T-cell (primary cell): ENCODE measurements at regions not wholly inside any gene's neighbourhood (a gene's known extent, or its start where the extent isn't known, plus 50 kb on each side); places are given as distances from the start of the nearest gene placed in this dataset.

Source experiments
- ATAC-seq, 4 experiments: fragments of 200-7000 bp in 3 of 4; fragments of 150-1000 bp in 1 of 4; cut with Tn5 transposase; replicated peaks in 1 of 4; 1 replicate in 3 of 4; 2 replicates in 1 of 4; pipeline ENCODE4 v1.10.0; 2021; ENCODE audit warnings: moderate library complexity in 3 of 4, mild to moderate bottlenecking in 2 of 4, moderate number of reproducible peaks in 1 of 4
- CTCF ChIA-PET, 2 donors: fragments of 300-600 bp; sonication (Branson Sonifier 250); formaldehyde crosslinking; loops; one replicate each; lab custom pipeline; 2022; ENCODE audit warnings: antibody characterized with exemption in 2 of 2; lab: Charles Lee
- POLR2A ChIA-PET, 2 donors: fragments of 300-600 bp; sonication (Branson Sonifier 250); formaldehyde crosslinking; loops; one replicate each; lab custom pipeline; 2022; ENCODE audit warnings: antibody characterized with exemption in 2 of 2; lab: Charles Lee
- DNase-seq, 35 experiments: peaks; one replicate each; pipeline versions ENCODE4 v3.0.0 to v3.0.0-alpha.2; 2013 to 2023
- H3K27ac ChIP-seq: one replicate; pipeline ENCODE4 v1.5.1; 2013; ENCODE audit warnings: low read length
- H3K27me3 ChIP-seq, 2 experiments: replicated peaks in 1 of 2; 1 replicate in 1 of 2; 2 replicates in 1 of 2; pipeline versions ENCODE4 v1.6.1 to v1.7.0; 2013; ENCODE audit warnings: low read length in 1 of 2, mixed read lengths in 1 of 2; ENCODE audit not compliant: control insufficient read depth in 2 of 2, insufficient read depth in 2 of 2; ENCODE audit errors: extremely low read depth in 1 of 2
- H3K36me3 ChIP-seq, 2 donors: 1 replicate in 1 of 2; 2 replicates in 1 of 2; pipeline versions ENCODE4 v1.6.1 to v1.7.0; 2013; ENCODE audit warnings: low read length in 1 of 2; ENCODE audit not compliant: control insufficient read depth in 2 of 2, insufficient read depth in 1 of 2; ENCODE audit errors: extremely low read depth in 1 of 2
- H3K4me1 ChIP-seq, 2 experiments: 1 replicate in 1 of 2; 2 replicates in 1 of 2; pipeline versions ENCODE4 v1.6.1 to v1.7.0; 2013; ENCODE audit warnings: low read length in 2 of 2, mixed read lengths in 1 of 2; ENCODE audit not compliant: insufficient read depth in 2 of 2, control insufficient read depth in 1 of 2; ENCODE audit errors: extremely low read depth in 1 of 2
- H3K4me3 ChIP-seq, 2 donors: 1 replicate in 1 of 2; 2 replicates in 1 of 2; pipeline versions ENCODE4 v1.5.1 to v1.7.0; 2013; ENCODE audit warnings: mild to moderate bottlenecking in 2 of 2, low read length in 1 of 2, moderate library complexity in 1 of 2; ENCODE audit not compliant: control insufficient read depth in 1 of 2; ENCODE audit errors: extremely low read depth in 1 of 2
- H3K9me3 ChIP-seq: 2 replicates; pipeline ENCODE4 v1.7.0; 2013
- H3K27ac Mint-ChIP-seq, 2 donors: one replicate each; pipeline ENCODE4 v1.8.0; 2020 to 2021; ENCODE audit warnings: mild to moderate bottlenecking in 2 of 2, mixed read lengths in 2 of 2
- H3K27me3 Mint-ChIP-seq, 2 donors: one replicate each; pipeline ENCODE4 v1.8.0; 2021 to 2022; ENCODE audit warnings: mixed read lengths in 2 of 2
- H3K36me3 Mint-ChIP-seq: one replicate; pipeline ENCODE4 v1.8.0; 2021; ENCODE audit warnings: mixed read lengths
- H3K4me1 Mint-ChIP-seq, 3 donors: one replicate each; pipeline ENCODE4 v1.8.0; 2020 to 2022; ENCODE audit warnings: mixed read lengths in 3 of 3, mild to moderate bottlenecking in 1 of 3
- H3K4me3 Mint-ChIP-seq, 3 donors: one replicate each; pipeline ENCODE4 v1.8.0; 2020 to 2022; ENCODE audit warnings: mild to moderate bottlenecking in 3 of 3, mixed read lengths in 3 of 3, moderate library complexity in 3 of 3
- H3K9me3 Mint-ChIP-seq, 3 donors: one replicate each; pipeline ENCODE4 v1.8.0; 2020 to 2022; ENCODE audit warnings: mixed read lengths in 3 of 3
- WGBS: methylation state at CpG from one replicate; pipeline ENCODE4 v1.1.5; 2013; ENCODE audit warnings: missing lambda C conversion rate; ENCODE audit not compliant: insufficient coverage; 5-methylcytosine and 5-hydroxymethylcytosine counted together

DNA sequence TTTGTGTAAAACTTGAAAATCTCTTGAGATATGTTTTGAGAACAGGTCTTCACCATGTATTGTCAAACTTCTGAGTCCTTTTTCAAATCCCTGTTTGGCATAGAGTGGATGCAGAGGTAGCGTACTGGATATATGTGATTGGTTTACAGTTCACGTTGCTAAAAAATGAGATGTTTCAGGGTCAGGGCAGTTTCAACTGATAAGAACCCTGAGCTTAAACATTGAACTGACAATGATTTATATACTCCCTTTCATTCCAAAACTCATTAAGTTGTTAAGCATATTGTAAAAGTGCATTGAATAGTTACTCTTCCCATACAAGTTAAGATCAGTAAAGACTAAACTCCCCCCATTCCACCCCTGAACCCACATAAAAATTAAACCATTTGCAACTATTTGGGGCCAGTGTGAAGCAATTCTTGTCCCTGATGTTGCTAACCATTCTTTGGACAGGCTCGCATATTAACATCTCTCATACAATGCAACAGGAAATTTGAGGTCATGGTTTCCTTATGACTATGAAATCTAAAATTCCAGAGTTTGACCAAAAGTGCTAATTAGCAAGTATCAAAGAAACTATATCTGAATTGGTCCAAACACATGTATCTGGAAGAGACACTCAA, 470.9 kb upstream of the ACVR2A start:
- no peak for DNase-seq
- ChIA-PET CTCF (no interaction called here), POLR2A (no interaction called here)
- no CpG with 5 or more reads among the region's 3 CpGs for WGBS
- no peaks in the 10 kb centered on the region for H3K27me3 Mint-ChIP-seq
- no peak overlapping the region for H3K27ac ChIP-seq
- no peaks in the 10 kb centered on the region for H3K9me3 ChIP-seq
- H3K36me3 ChIP-seq = no peaks in the 10 kb centered on the region
- H3K4me1 Mint-ChIP-seq = peaks cover 0 to 4% (median 3%) of the 10 kb centered on the region in 3 donors
- no peaks in the 10 kb centered on the region for H3K27me3 ChIP-seq
- H3K27ac Mint-ChIP-seq = no peak overlapping the region
- H3K9me3 Mint-ChIP-seq = no peaks in the 10 kb centered on the region
- no peaks in the 10 kb centered on the region for H3K4me1 ChIP-seq
- H3K4me3 Mint-ChIP-seq = no peak overlapping the region
- ATAC-seq = no peak
- H3K36me3 Mint-ChIP-seq = no peaks in the 10 kb centered on the region
- H3K4me3 ChIP-seq = no peak overlapping the region

DNA sequence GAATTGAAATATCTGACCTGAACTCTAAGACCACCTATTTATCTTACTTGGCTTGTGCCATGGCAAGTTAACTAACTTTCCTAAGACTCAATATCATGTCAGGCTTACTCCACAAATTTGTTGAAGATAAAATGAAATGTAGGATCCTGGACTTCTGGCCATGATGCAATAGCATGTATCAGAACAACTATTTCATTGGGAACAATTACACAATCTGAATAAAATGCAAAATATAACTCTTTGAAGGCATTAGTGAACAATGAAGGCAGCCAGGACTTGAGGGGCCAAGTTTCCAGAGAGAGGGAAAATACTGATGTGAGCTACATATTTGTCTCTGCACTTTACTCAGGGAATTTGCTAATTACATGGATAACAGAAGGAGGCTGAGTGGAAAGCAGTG, 476.5 kb upstream of the ACVR2A start:
- no peaks in the 10 kb centered on the region for H3K36me3 ChIP-seq
- no peaks in the 10 kb centered on the region for H3K9me3 ChIP-seq
- Mint-ChIP-seq H3K4me1 (peaks cover 9 to 12% (median 11%) of the 10 kb centered on the region in 3 donors), H3K36me3 (no peaks in the 10 kb centered on the region), H3K27ac (no peak overlapping the region), H3K27me3 (peaks cover 0 to 5% of the 10 kb centered on the region in 2 donors), H3K9me3 (no peaks in the 10 kb centered on the region), H3K4me3 (no peak overlapping the region)
- no peak for ATAC-seq
- DNase-seq = no peak
- peaks cover 0 to 4% of the 10 kb centered on the region in 2 experiments for H3K4me1 ChIP-seq
- POLR2A ChIA-PET = no interaction called here
- H3K4me3 ChIP-seq = no peak overlapping the region
- H3K27ac ChIP-seq = no peak overlapping the region
- no peaks in the 10 kb centered on the region for H3K27me3 ChIP-seq
- CTCF ChIA-PET = no interaction called here

DNA sequence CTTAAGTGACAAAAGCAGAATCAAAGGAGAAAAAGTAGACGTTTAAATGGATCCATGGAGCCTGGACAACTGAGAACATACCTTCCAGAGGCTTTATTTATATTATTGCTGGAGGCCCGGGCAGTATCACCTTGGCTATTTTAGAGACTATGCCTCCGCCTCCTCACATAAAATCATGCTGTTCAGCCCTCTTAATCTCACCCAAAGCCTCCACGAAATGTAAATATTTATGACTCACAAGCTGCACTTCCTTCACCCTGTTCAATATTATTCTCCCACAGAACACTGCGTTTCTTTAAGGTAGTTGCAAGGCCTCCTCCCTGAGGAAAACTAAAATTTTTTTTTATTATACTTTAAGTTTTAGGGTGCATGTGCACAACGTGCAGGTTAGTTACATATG, 478.6 kb upstream of the ACVR2A start:
- Histone ChIP-seq H3K4me1 (peaks cover 0 to 4% of the 10 kb centered on the region in 2 experiments), H3K27ac (no peak overlapping the region), H3K4me3 (no peak overlapping the region), H3K36me3 (no peaks in the 10 kb centered on the region), H3K27me3 (no peaks in the 10 kb centered on the region), H3K9me3 (no peaks in the 10 kb centered on the region)
- DNase-seq (no peak), ATAC-seq (no peak)
- Mint-ChIP-seq H3K27ac (no peak overlapping the region), H3K9me3 (no peaks in the 10 kb centered on the region), H3K36me3 (no peaks in the 10 kb centered on the region), H3K27me3 (peaks cover 0 to 5% of the 10 kb centered on the region in 2 donors), H3K4me1 (peaks cover 9 to 12% (median 10%) of the 10 kb centered on the region in 3 donors), H3K4me3 (no peak overlapping the region)
- POLR2A ChIA-PET = no interaction called here
- no CpG with 5 or more reads among the region's 6 CpGs for WGBS
- CTCF ChIA-PET = no interaction called here

DNA sequence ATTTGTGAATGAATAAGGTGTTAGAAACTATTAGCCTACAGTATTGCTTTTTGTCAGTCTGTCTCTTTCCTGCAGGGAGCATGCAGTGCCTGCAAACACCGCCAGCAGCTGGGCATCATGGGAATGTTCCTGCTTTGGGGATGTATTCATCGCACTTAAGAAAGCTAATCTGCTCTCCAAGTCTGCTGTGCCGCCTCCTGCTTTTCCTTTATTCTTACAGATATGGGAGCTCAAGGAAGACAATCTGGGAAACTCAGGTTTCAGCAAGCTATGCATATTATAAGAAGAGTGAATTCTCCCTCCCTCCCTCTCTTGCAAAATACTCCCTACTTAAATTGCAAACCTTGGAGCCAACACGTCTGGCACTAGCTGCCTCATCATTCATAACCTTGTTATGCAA, 479.2 kb upstream of the ACVR2A start:
- ATAC-seq (no peak), DNase-seq (no peak)
- no peaks in the 10 kb centered on the region for H3K9me3 Mint-ChIP-seq
- H3K4me1 ChIP-seq = peaks cover 0 to 4% of the 10 kb centered on the region in 2 experiments
- ChIA-PET CTCF (interaction anchor here in 1 of 2 donors (0.7 kb wide), 1 partner anchor 24 kb away, joined by 3 read pairs; no protein-coding TSS in a partner anchor), POLR2A (no interaction called here)
- H3K9me3 ChIP-seq = no peaks in the 10 kb centered on the region
- H3K27ac ChIP-seq = no peak overlapping the region
- no peak overlapping the region for H3K27ac Mint-ChIP-seq
- H3K36me3 Mint-ChIP-seq = no peaks in the 10 kb centered on the region
- H3K4me1 Mint-ChIP-seq = peaks cover 9 to 12% (median 10%) of the 10 kb centered on the region in 3 donors
- H3K27me3 Mint-ChIP-seq = peaks cover 0 to 5% of the 10 kb centered on the region in 2 donors
- WGBS = 100% methylated on average over 2 of the region's 4 CpGs
- no peaks in the 10 kb centered on the region for H3K36me3 ChIP-seq
- H3K4me3 ChIP-seq = no peak overlapping the region
- no peaks in the 10 kb centered on the region for H3K27me3 ChIP-seq
- H3K4me3 Mint-ChIP-seq = no peak overlapping the region

DNA sequence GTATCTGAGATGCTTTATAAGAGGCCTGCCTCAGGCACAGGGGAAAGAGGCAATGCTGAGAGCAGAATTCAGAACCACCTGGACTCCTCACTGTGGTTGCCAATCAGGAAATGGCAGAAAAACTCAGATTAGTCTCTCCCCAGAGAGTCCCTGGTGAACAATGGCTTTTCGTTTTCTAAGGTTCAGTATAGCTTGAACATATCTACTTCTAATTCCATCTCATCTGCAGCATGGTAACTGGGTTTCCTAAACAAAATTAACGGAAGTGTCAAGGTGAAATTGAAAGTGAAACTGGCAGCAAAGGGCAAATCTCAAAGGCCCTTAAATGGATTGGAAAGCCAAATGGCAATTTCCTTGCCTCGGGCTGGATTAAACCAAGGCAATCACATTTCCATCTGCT, 480.2 kb upstream of the ACVR2A start:
- CTCF ChIA-PET = interaction anchor here in 1 of 2 donors (0.5 kb wide), 1 partner anchor 21 kb away, joined by 3 read pairs; no protein-coding TSS in a partner anchor
- peaks cover 0 to 5% of the 10 kb centered on the region in 2 donors for H3K27me3 Mint-ChIP-seq
- POLR2A ChIA-PET = no interaction called here
- peaks cover 9 to 12% (median 10%) of the 10 kb centered on the region in 3 donors for H3K4me1 Mint-ChIP-seq
- peak overlapping the region; percentile 36 to 65 for H3K27ac Mint-ChIP-seq
- Histone ChIP-seq H3K36me3 (no peaks in the 10 kb centered on the region), H3K27me3 (no peaks in the 10 kb centered on the region), H3K4me1 (peaks cover 0 to 4% of the 10 kb centered on the region in 2 experiments), H3K9me3 (no peaks in the 10 kb centered on the region), H3K4me3 (no peak overlapping the region), H3K27ac (peak overlapping the region; percentile 5)
- no peaks in the 10 kb centered on the region for H3K36me3 Mint-ChIP-seq
- DNase-seq (peak in 1 of 35 experiments; percentile 27), ATAC-seq (peak in 2 of 4 experiments; percentile 31 to 61)
- no CpG with 5 or more reads among the region's 3 CpGs for WGBS
- H3K9me3 Mint-ChIP-seq = no peaks in the 10 kb centered on the region
- peak overlapping the region; percentile 31 to 56 (median 44) for H3K4me3 Mint-ChIP-seq

DNA sequence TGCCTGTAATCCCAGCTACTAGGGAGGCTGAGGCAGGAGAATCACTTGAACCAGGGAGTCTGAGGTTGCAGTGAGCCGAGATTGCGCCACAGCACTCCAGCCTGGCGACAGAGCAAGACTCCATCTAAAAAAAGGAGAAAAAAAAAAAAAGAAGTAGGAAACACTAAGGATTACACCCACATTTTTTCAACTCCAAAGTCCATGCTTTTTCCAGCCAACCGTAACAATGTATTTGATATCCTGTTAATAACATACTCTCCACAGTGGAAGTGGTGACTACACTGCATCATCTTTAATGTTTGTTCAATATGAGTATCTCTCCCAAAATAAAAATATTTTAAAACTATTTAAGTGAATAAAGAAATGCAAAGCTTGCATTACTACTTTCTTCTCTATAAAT, 481.6 kb upstream of the ACVR2A start:
- Mint-ChIP-seq H3K27me3 (peaks cover 0 to 5% of the 10 kb centered on the region in 2 donors), H3K9me3 (no peaks in the 10 kb centered on the region), H3K4me3 (no peak overlapping the region), H3K4me1 (peaks cover 9 to 12% (median 10%) of the 10 kb centered on the region in 3 donors), H3K36me3 (no peaks in the 10 kb centered on the region), H3K27ac (no peak overlapping the region)
- no peaks in the 10 kb centered on the region for H3K27me3 ChIP-seq
- H3K9me3 ChIP-seq = no peaks in the 10 kb centered on the region
- CTCF ChIA-PET = interaction anchor here in 1 of 2 donors (0.7 kb wide), 1 partner anchor 618 kb away, joined by 5 read pairs; no protein-coding TSS in a partner anchor
- DNase-seq (no peak), ATAC-seq (no peak)
- POLR2A ChIA-PET = no interaction called here
- H3K36me3 ChIP-seq = no peaks in the 10 kb centered on the region
- no peak overlapping the region for H3K4me3 ChIP-seq
- H3K4me1 ChIP-seq = peaks cover 0 to 4% of the 10 kb centered on the region in 2 experiments
- H3K27ac ChIP-seq = no peak overlapping the region
- WGBS = no CpG with 5 or more reads among the region's 4 CpGs
